Esophagus muscularis mucosa (tissue), 4 donors: ENCODE measurements at regions not wholly inside any gene's neighbourhood (a gene's known extent, or its start where the extent isn't known, plus 50 kb on each side); places are given as distances from the start of the nearest gene placed in this dataset.

Experiments
- CTCF ChIP-seq, 3 experiments: fragments of 200-600 bp in 2 of 3; fragments of 450-650 bp in 1 of 3; sonication (generic) in 2 of 3; IDR thresholded peaks; one replicate each; pipeline ENCODE4 v1.5.1; 2017 to 2019; ENCODE audit warnings: antibody characterized with exemption in 3 of 3, mild to moderate bottlenecking in 2 of 3, moderate library complexity in 1 of 3
- EP300 ChIP-seq: sonication (generic); formaldehyde crosslinking; IDR thresholded peaks from one replicate; pipeline ENCODE4 v1.6.1; 2017; ENCODE audit warnings: antibody characterized with exemption
- POLR2A ChIP-seq: fragments of 450-650 bp; IDR thresholded peaks from one replicate; pipeline ENCODE4 v1.6.1; 2017; ENCODE audit warnings: antibody characterized with exemption, moderate library complexity, mild to moderate bottlenecking, low read depth
- POLR2AphosphoS5 ChIP-seq, 2 donors: sonication (generic); formaldehyde crosslinking; IDR thresholded peaks; one replicate each; pipeline ENCODE4 v1.6.1; 2017; ENCODE audit warnings: antibody characterized with exemption in 2 of 2

DNA sequence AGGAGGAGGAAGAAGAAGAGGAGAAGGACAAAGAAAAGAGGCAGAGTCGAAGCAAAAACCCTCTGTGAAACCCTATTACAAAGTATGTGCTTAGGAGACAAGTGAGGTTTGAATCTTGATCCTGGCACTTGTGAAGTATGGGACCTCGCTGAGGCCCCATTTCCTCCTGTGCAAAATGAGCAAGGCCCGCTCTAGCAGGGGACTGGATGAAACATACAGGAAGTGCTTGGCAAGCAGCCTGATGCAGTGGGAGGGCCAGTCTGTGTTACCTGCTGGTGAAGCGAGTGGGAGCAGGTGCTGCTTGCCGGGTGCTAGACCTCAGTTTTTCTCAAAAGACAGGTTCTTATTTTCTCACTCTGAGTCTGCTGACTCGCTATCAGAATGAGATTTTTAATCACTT, 150.4 kb downstream of the JCAD start:
- TF ChIP-seq CTCF (IDR thresholded peaks at IDR 0.05), result no peak
- no peak for TF ChIP-seq POLR2A
- TF ChIP-seq POLR2AphosphoS5 (IDR thresholded peaks at IDR 0.05), result no peak
- TF ChIP-seq EP300, result no peak
